Heart left ventricle (tissue), 13 donors: ENCODE measurements at regions not wholly inside any gene's neighbourhood (a gene's known extent, or its start where the extent isn't known, plus 50 kb on each side); places are given as distances from the start of the nearest gene placed in this dataset.

Experiments
- POLR2A ChIP-seq, 2 donors: fragments of 450-650 bp; IDR thresholded peaks; one replicate each; pipeline ENCODE4 v1.6.1; 2017; ENCODE audit warnings: antibody characterized with exemption in 2 of 2, mild to moderate bottlenecking in 2 of 2, moderate library complexity in 2 of 2
- TF ChIP-seq, protein P1 (sequence below), 12 donors: fragments of 200-600 bp; sonication (generic) in 4 of 12; IDR thresholded peaks; one replicate each; pipeline versions ENCODE4 v1.5.0 to v1.8.0; 2018 to 2022; ENCODE audit warnings: antibody characterized with exemption in 12 of 12, mild to moderate bottlenecking in 5 of 12
- donor health status: ischemic (EF 13 %, LVEDD 7.1; RV severe dilation, severe dysfunction).
- donor health status: DM: no; HTN: yes; CAD: no.
- donor health status: DM: no; HTN: no; CAD: no.
- donor health status: ischemic (EF 25% LVEDD 6.9; RV normal size, moderate dysfunction).
- donor health status: ischemic (EF 25% LVEDD 5.7; RV mildly dilated, moderate dysfunction).
- donor health status: ischemic (EF 35%, LVEDD 5.7; RV mildly dilated, moderate dysfunction).
- donor health status: nonischemic (EF 11% LVEDD 7.7; RV severe dilation, severe dysfunction).
- donor health status: DM: yes; HTN: yes; CAD: no.
- donor health status: PGD.
- donor health status: ischemic (EF 29% LVEDD 5.4; RV normal size, mild dysfunction).
- donor health status: nonischemic (EF 23%, LVEDD 6.1; RV moderate dilation, normal function).

DNA sequence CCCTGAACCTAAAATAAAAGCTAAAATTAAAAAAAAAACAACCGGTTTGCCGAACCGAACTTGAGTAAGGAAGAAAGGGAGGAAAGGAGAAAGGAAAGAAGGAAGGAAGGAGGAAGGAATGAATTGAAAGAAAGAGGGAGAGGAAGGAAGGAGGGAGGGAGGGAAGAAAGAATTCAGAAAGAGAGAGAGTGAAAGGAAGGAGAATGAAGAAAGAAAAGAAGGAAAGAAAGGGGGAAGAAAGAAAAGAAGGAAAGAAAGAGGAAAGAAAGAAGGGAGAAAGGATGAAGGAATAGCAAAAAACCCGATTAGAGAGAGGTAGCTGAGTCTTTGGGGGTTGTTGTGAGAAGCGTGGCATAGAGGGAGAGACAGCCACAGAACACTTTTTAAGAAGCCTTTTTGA lies 121.4 kb downstream of the FGF18 start:
- TF ChIP-seq, protein P1, sequence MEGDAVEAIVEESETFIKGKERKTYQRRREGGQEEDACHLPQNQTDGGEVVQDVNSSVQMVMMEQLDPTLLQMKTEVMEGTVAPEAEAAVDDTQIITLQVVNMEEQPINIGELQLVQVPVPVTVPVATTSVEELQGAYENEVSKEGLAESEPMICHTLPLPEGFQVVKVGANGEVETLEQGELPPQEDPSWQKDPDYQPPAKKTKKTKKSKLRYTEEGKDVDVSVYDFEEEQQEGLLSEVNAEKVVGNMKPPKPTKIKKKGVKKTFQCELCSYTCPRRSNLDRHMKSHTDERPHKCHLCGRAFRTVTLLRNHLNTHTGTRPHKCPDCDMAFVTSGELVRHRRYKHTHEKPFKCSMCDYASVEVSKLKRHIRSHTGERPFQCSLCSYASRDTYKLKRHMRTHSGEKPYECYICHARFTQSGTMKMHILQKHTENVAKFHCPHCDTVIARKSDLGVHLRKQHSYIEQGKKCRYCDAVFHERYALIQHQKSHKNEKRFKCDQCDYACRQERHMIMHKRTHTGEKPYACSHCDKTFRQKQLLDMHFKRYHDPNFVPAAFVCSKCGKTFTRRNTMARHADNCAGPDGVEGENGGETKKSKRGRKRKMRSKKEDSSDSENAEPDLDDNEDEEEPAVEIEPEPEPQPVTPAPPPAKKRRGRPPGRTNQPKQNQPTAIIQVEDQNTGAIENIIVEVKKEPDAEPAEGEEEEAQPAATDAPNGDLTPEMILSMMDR (IDR thresholded peaks at IDR 0.05) = no peak
- no peak for TF ChIP-seq POLR2A (IDR thresholded peaks at IDR 0.05)
